ENCODE measurements at regions not wholly inside any gene's neighbourhood (a gene's known extent, or its start where the extent isn't known, plus 50 kb on each side); places are given as distances from the start of the nearest gene placed in this dataset.

DNA sequence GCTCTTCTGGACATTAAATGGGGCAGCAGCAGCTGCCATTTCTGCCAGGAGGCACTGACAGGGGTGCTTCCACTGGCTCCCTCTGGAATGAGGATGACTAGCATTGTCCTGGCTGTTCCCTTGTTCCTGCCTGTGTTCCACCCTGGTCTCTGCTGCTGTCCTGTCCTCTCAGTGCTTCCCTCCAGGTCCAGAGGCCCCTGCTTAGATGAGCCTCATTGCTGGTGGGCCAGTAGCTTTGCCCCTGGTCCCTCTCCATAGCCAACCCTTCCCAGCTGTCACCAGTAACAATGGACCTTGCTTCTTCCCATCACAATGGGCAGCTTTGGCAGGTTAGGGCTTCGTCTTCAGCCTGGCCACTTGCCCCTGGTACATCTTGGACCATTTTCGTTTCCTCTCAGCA, 561.1 kb downstream of the TCERG1L start:
- Histone ChIP-seq H3K4me2 (ENCODE audit: low read length) (no peak overlapping the region), H3K4me1 (ENCODE audit: control insufficient read depth, low read depth, low read length) (no peaks in the 10 kb centered on the region)
- no peak for DNase-seq

DNA sequence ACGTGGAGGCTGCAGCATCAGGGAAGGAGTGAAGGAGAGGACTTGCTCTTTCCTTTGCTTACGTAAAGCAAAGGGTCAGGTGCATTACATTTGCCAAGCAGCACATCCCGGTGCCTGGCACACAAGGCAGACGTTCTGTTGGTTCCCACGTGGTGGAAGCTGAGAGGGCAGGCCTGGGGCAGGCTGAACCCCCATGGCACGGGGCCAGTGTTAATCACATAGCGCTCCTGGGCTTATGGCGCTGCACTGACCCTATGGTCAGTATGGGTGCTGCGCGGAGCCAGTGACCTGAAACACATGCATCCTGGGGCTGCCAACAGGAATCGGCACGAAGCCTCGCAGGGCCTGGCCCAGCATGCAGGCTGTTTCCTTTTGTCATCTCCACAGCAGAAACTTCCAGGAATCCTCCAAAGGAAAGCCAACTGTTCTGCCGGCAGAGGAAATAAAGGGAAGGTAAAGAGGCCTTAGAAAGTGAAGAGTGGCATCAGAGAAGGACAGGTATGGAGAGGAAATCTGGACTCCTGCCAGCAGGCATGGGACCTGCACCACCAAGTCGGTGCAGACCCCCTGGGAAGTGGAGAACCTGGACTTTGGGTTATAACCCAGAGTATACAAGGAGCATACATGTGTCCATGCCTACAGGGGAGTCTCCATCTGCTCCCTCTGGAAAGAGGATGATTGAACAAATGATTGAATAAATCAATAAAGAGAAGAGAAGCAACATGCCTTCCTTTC, 560.2 kb downstream of the TCERG1L start:
- no CpG with 5 or more reads among the region's 15 CpGs for WGBS (ENCODE audit: extremely low coverage, insufficient coverage, low lambda C conversion rate)
- Histone ChIP-seq H3K27me3 (ENCODE audit: insufficient read depth, low read length, poor library complexity) (no peaks in the 10 kb centered on the region), H3K9ac (ENCODE audit: low read length) (no peak overlapping the region), H3K4me2 (ENCODE audit: low read length) (no peak overlapping the region), H2BK15ac (replicated peaks; ENCODE audit: low read depth) (no peak overlapping the region), H2BK5ac (ENCODE audit: low read length) (no peak overlapping the region), H4K5ac (ENCODE audit: low read length) (no peak overlapping the region), H3K18ac (ENCODE audit: low read length) (no peak overlapping the region), H3K79me2 (ENCODE audit: control insufficient read depth, insufficient read depth, low read length) (no peaks in the 10 kb centered on the region), H3K23ac (ENCODE audit: low read length) (no peak overlapping the region), H4K8ac (ENCODE audit: low read depth, low read length) (no peak overlapping the region), H3K4me3 (ENCODE audit: low read length) (no peak overlapping the region), H3K4ac (ENCODE audit: low read depth, low read length) (no peak overlapping the region), H3K36me3 (ENCODE audit: control insufficient read depth, insufficient read depth, low read length) (no peaks in the 10 kb centered on the region), H2AK5ac (ENCODE audit: low read length) (no peak overlapping the region), H2BK120ac (ENCODE audit: low read depth, low read length) (no peak overlapping the region), H3K4me1 (ENCODE audit: control insufficient read depth, low read depth, low read length) (no peaks in the 10 kb centered on the region), H3K79me1 (ENCODE audit: low read length) (no peaks in the 10 kb centered on the region), H3K56ac (ENCODE audit: low read length) (no peak overlapping the region), H3K27ac (ENCODE audit: low read depth, low read length) (no peak overlapping the region)
- no peak for DNase-seq

More for the DNA sequence above, 561.1 kb downstream of the TCERG1L start:
- no peak overlapping the region for H3K18ac ChIP-seq (ENCODE audit: low read length)
- H2BK120ac ChIP-seq (ENCODE audit: low read depth, low read length): no peak overlapping the region
- no peaks in the 10 kb centered on the region for H3K27me3 ChIP-seq (ENCODE audit: insufficient read depth, low read length, poor library complexity)
- H3K4ac ChIP-seq (ENCODE audit: low read depth, low read length): no peak overlapping the region
- no peak overlapping the region for H3K56ac ChIP-seq (ENCODE audit: low read length)
- H4K5ac ChIP-seq (ENCODE audit: low read length): no peak overlapping the region
- no peak overlapping the region for H3K9ac ChIP-seq (ENCODE audit: low read length)
- H3K4me3 ChIP-seq (ENCODE audit: low read length): no peak overlapping the region
- no peak overlapping the region for H2AK5ac ChIP-seq (ENCODE audit: low read length)
- H3K79me2 ChIP-seq (ENCODE audit: control insufficient read depth, insufficient read depth, low read length): no peaks in the 10 kb centered on the region
- no peak overlapping the region for H3K23ac ChIP-seq (ENCODE audit: low read length)
- no peaks in the 10 kb centered on the region for H3K36me3 ChIP-seq (ENCODE audit: control insufficient read depth, insufficient read depth, low read length)
- no peaks in the 10 kb centered on the region for H3K79me1 ChIP-seq (ENCODE audit: low read length)
- WGBS (ENCODE audit: extremely low coverage, insufficient coverage, low lambda C conversion rate): no CpG with 5 or more reads among the region's 2 CpGs
- H4K8ac ChIP-seq (ENCODE audit: low read depth, low read length): no peak overlapping the region
- H2BK5ac ChIP-seq (ENCODE audit: low read length): no peak overlapping the region
- H2BK15ac ChIP-seq (replicated peaks; ENCODE audit: low read depth): no peak overlapping the region
- no peak overlapping the region for H3K27ac ChIP-seq (ENCODE audit: low read depth, low read length)

DNA sequence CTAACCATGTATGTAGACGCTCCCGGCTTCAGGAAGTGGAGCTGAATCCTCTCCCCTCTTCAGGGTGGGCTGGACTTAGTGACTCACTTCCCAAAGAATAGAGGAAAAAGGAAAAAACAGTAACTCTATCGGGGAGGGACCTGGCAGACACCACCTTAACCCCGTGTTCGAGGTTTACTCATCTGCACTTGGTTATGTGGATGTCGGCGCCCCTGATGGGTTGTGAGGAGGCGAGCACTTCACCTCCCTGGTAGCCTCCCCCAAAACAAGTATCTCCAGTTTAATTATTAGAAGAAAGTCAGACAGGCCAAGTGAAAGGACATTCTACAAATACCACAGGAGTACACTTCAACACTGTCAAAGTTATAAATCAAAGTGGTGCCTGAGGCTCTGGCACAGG, 559.7 kb downstream of the TCERG1L start:
- Histone ChIP-seq H2BK120ac (ENCODE audit: low read depth, low read length) (no peak overlapping the region), H3K4ac (ENCODE audit: low read depth, low read length) (no peak overlapping the region), H3K79me1 (ENCODE audit: low read length) (no peaks in the 10 kb centered on the region), H3K18ac (ENCODE audit: low read length) (no peak overlapping the region), H2BK15ac (replicated peaks; ENCODE audit: low read depth) (no peak overlapping the region), H3K4me2 (ENCODE audit: low read length) (no peak overlapping the region), H2AK5ac (ENCODE audit: low read length) (no peak overlapping the region), H4K8ac (ENCODE audit: low read depth, low read length) (no peak overlapping the region), H3K79me2 (ENCODE audit: control insufficient read depth, insufficient read depth, low read length) (no peaks in the 10 kb centered on the region), H3K23ac (ENCODE audit: low read length) (no peak overlapping the region), H2BK5ac (ENCODE audit: low read length) (no peak overlapping the region), H4K5ac (ENCODE audit: low read length) (no peak overlapping the region), H3K4me3 (ENCODE audit: low read length) (no peak overlapping the region), H3K4me1 (ENCODE audit: control insufficient read depth, low read depth, low read length) (no peaks in the 10 kb centered on the region), H3K36me3 (ENCODE audit: control insufficient read depth, insufficient read depth, low read length) (no peaks in the 10 kb centered on the region), H3K9ac (ENCODE audit: low read length) (no peak overlapping the region), H3K27me3 (ENCODE audit: insufficient read depth, low read length, poor library complexity) (no peaks in the 10 kb centered on the region), H3K27ac (ENCODE audit: low read depth, low read length) (no peak overlapping the region), H3K56ac (ENCODE audit: low read length) (no peak overlapping the region)
- no CpG with 5 or more reads among the region's 8 CpGs for WGBS (ENCODE audit: extremely low coverage, insufficient coverage, low lambda C conversion rate)
- DNase-seq: no peak

DNA sequence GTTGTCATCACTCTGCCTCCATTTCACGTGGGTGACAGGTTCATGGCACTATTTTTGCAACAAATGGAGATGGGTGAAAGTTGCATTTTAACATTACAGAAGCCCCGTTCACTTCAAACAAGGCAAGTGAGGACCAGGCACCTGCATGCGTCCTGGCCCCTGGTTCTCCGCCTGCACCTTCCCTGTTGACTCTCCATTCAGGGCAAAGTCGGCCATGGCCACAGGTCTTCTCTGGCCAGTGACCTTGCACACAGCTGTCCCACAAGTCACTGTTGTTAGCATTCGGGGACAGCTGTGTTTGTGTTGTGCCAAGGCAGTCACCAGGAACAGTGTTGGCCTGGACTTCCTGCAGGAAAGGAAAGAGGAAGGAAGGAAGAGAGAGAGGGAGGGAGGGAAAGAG, 554.9 kb downstream of the TCERG1L start:
- no peak overlapping the region for H3K9ac ChIP-seq (ENCODE audit: low read length)
- no CpG with 5 or more reads among the region's 6 CpGs for WGBS (ENCODE audit: extremely low coverage, insufficient coverage, low lambda C conversion rate)
- H3K79me1 ChIP-seq (ENCODE audit: low read length): no peaks in the 10 kb centered on the region
- H2BK15ac ChIP-seq (replicated peaks; ENCODE audit: low read depth): no peak overlapping the region
- no peak overlapping the region for H4K8ac ChIP-seq (ENCODE audit: low read depth, low read length)
- H2BK5ac ChIP-seq (ENCODE audit: low read length): no peak overlapping the region
- no peaks in the 10 kb centered on the region for H3K79me2 ChIP-seq (ENCODE audit: control insufficient read depth, insufficient read depth, low read length)
- no peak overlapping the region for H3K4me3 ChIP-seq (ENCODE audit: low read length)
- H3K56ac ChIP-seq (ENCODE audit: low read length): no peak overlapping the region
- no peak overlapping the region for H3K23ac ChIP-seq (ENCODE audit: low read length)
- H3K27ac ChIP-seq (ENCODE audit: low read depth, low read length): no peak overlapping the region
- no peak for DNase-seq
- H2AK5ac ChIP-seq (ENCODE audit: low read length): no peak overlapping the region
- H3K27me3 ChIP-seq (ENCODE audit: insufficient read depth, low read length, poor library complexity): no peaks in the 10 kb centered on the region
- no peaks in the 10 kb centered on the region for H3K4me1 ChIP-seq (ENCODE audit: control insufficient read depth, low read depth, low read length)
- H3K18ac ChIP-seq (ENCODE audit: low read length): no peak overlapping the region
- H3K36me3 ChIP-seq (ENCODE audit: control insufficient read depth, insufficient read depth, low read length): no peaks in the 10 kb centered on the region
- H3K4me2 ChIP-seq (ENCODE audit: low read length): no peak overlapping the region
- H4K5ac ChIP-seq (ENCODE audit: low read length): no peak overlapping the region
- H2BK120ac ChIP-seq (ENCODE audit: low read depth, low read length): no peak overlapping the region
- no peak overlapping the region for H3K4ac ChIP-seq (ENCODE audit: low read depth, low read length)

DNA sequence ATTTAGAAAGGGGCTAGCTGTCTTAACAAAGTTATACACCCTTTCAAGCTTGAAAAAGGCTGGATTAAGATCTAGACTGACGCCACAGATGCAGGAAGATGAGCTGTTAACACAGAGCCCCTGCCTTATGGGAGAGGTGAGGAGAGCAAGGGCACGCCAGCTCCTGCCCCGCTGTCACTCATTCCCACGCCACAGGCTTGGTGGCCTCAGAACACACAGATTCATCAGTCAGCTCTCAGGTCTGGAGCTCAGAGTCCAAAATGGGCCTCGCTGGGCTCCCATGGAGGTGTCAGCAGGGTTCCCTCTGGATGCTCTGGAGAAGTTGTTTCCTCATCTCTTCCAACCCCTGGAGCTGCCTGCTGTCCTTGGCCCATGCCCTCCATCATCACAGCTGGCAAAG, 554.2 kb downstream of the TCERG1L start:
- H3K4me1 ChIP-seq (ENCODE audit: control insufficient read depth, low read depth, low read length): no peaks in the 10 kb centered on the region
- H3K4ac ChIP-seq (ENCODE audit: low read depth, low read length): no peak overlapping the region
- no peak overlapping the region for H3K4me2 ChIP-seq (ENCODE audit: low read length)
- no peaks in the 10 kb centered on the region for H3K79me1 ChIP-seq (ENCODE audit: low read length)
- no peak overlapping the region for H2BK5ac ChIP-seq (ENCODE audit: low read length)
- H3K36me3 ChIP-seq (ENCODE audit: control insufficient read depth, insufficient read depth, low read length): no peaks in the 10 kb centered on the region
- H4K5ac ChIP-seq (ENCODE audit: low read length): no peak overlapping the region
- H2BK15ac ChIP-seq (replicated peaks; ENCODE audit: low read depth): no peak overlapping the region
- no peak overlapping the region for H4K8ac ChIP-seq (ENCODE audit: low read depth, low read length)
- H3K56ac ChIP-seq (ENCODE audit: low read length): no peak overlapping the region
- no peaks in the 10 kb centered on the region for H3K27me3 ChIP-seq (ENCODE audit: insufficient read depth, low read length, poor library complexity)
- no peak for DNase-seq
- H3K4me3 ChIP-seq (ENCODE audit: low read length): no peak overlapping the region
- H3K9ac ChIP-seq (ENCODE audit: low read length): no peak overlapping the region
- H3K27ac ChIP-seq (ENCODE audit: low read depth, low read length): no peak overlapping the region
- no CpG with 5 or more reads among the region's 5 CpGs for WGBS (ENCODE audit: extremely low coverage, insufficient coverage, low lambda C conversion rate)
- H3K79me2 ChIP-seq (ENCODE audit: control insufficient read depth, insufficient read depth, low read length): no peaks in the 10 kb centered on the region
- H2BK120ac ChIP-seq (ENCODE audit: low read depth, low read length): no peak overlapping the region
- no peak overlapping the region for H2AK5ac ChIP-seq (ENCODE audit: low read length)
- H3K23ac ChIP-seq (ENCODE audit: low read length): no peak overlapping the region
- H3K18ac ChIP-seq (ENCODE audit: low read length): no peak overlapping the region

Measured in mesendoderm (in vitro differentiated cells).